HepG2 (cell line): ENCODE measurements at regions not wholly inside any gene's neighbourhood (a gene's known extent, or its start where the extent isn't known, plus 50 kb on each side); places are given as distances from the start of the nearest gene placed in this dataset.

ENCODE experiments used
- CBX5 ChIP-seq: sonication (generic); formaldehyde crosslinking; IDR thresholded peaks from 2 replicates; pipeline ENCODE4 v1.4.0; 2020; ENCODE audit warnings: missing genetic modification reagents, borderline replicate concordance
- DNMT3B ChIP-seq: conservative IDR thresholded peaks from 2 replicates; pipeline ENCODE4 v1.6.1; 2016; ENCODE audit warnings: missing biosample characterization, control low read depth
- EP300 ChIP-seq, 3 experiments: sonication (generic) in 1 of 3; formaldehyde crosslinking in 1 of 3; IDR thresholded peaks; 2 replicates each; pipeline versions ENCODE4 v1.5.1 to v1.6.1; 2011 to 2020; ENCODE audit warnings: low read depth in 2 of 3, low read length in 2 of 3, borderline replicate concordance in 1 of 3, improper control_type of control experiment in 1 of 3, mild to moderate bottlenecking in 1 of 3, missing genetic modification reagents in 1 of 3, moderate library complexity in 1 of 3
- FOSL2 ChIP-seq: sonication (generic); formaldehyde crosslinking; IDR thresholded peaks from 2 replicates; pipeline ENCODE4 v1.4.0; 2020; ENCODE audit warnings: missing genetic modification reagents
- FOXP1 ChIP-seq, 2 experiments: fragments of 450-650 bp in 1 of 2; IDR thresholded peaks; 2 replicates each; pipeline ENCODE4 v1.6.1; 2017 to 2018; ENCODE audit warnings: antibody characterized with exemption in 1 of 2
- SP2 ChIP-seq: sonication (generic); formaldehyde crosslinking; IDR thresholded peaks from 2 replicates; pipeline ENCODE4 v1.5.1; 2020; ENCODE audit warnings: mild to moderate bottlenecking, missing genetic modification reagents
- SUZ12 ChIP-seq: fragments of 150-350 bp; IDR thresholded peaks from 2 replicates; pipeline ENCODE4 v1.6.1; 2014; ENCODE audit warnings: low read depth, low read length
- TAF1 ChIP-seq: sonication (generic); formaldehyde crosslinking; IDR thresholded peaks from 2 replicates; pipeline ENCODE4 v1.4.0; 2020; ENCODE audit warnings: missing genetic modification reagents
- TBP ChIP-seq: sonication (generic); formaldehyde crosslinking; IDR thresholded peaks from 2 replicates; pipeline ENCODE4 v1.5.0; 2020; ENCODE audit warnings: missing genetic modification reagents
- ZSCAN30 ChIP-seq: sonication (generic); formaldehyde crosslinking; IDR thresholded peaks from 2 replicates; pipeline ENCODE4 v1.5.0; 2020; ENCODE audit warnings: mild to moderate bottlenecking, missing genetic modification reagents
- TF ChIP-seq, protein P1 (sequence below), 2 experiments: sonication (generic) in 1 of 2; formaldehyde crosslinking in 1 of 2; IDR thresholded peaks; 2 replicates each; pipeline versions ENCODE4 v1.4.0 to v1.6.1; 2018 to 2020; ENCODE audit warnings: missing genetic modification reagents in 2 of 2, borderline replicate concordance in 1 of 2, low read depth in 1 of 2, mild to moderate bottlenecking in 1 of 2, missing biosample characterization in 1 of 2
- TF ChIP-seq, protein P2 (sequence below): sonication (generic); formaldehyde crosslinking; IDR thresholded peaks from 2 replicates; pipeline ENCODE4 v1.5.0; 2020; ENCODE audit warnings: mild to moderate bottlenecking, missing genetic modification reagents, moderate library complexity
- TF ChIP-seq, protein P3 (sequence below): sonication (generic); formaldehyde crosslinking; IDR thresholded peaks from 2 replicates; pipeline ENCODE4 v1.4.0; 2020; ENCODE audit warnings: missing genetic modification reagents; ENCODE audit errors: not compliant biosample characterization
- TF ChIP-seq, protein P4 (sequence below): sonication (generic); formaldehyde crosslinking; IDR thresholded peaks from 2 replicates; pipeline ENCODE4 v1.4.0; 2020; ENCODE audit warnings: mild to moderate bottlenecking, missing genetic modification reagents

DNA sequence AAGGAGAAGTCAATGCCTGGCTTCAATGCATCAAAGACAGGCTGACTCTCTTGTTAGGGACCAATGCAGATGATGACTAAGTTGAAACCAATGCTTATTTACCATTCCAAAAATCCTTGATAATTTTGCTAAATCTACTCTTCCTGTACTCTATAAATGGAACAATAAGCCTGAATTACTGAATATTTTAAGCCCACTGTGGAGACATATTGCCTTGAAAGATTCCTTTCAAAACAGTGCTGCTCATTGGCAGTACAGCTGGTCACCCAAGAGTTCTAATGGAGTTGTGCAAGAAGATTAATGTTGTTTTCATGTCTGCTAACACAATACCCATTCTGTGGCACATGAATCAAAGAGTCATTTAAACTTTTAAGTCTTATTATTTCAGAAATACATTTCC lies 181.0 kb upstream of the CBLB start:
- no peak for TF ChIP-seq TBP (CRISPR knock-in tag)
- TF ChIP-seq FOXP1 (IDR thresholded peaks at IDR 0.05), result no peak
- no peak for TF ChIP-seq FOXP1 (CRISPR knock-in tag; IDR thresholded peaks at IDR 0.05)
- no peak for TF ChIP-seq EP300 (IDR thresholded peaks at IDR 0.05; ENCODE audit: low read depth in 2 of 2, low read length in 2 of 2)
- no peak for TF ChIP-seq EP300 (CRISPR knock-in tag; IDR thresholded peaks at IDR 0.05; ENCODE audit: borderline replicate concordance)
- TF ChIP-seq, protein P1, sequence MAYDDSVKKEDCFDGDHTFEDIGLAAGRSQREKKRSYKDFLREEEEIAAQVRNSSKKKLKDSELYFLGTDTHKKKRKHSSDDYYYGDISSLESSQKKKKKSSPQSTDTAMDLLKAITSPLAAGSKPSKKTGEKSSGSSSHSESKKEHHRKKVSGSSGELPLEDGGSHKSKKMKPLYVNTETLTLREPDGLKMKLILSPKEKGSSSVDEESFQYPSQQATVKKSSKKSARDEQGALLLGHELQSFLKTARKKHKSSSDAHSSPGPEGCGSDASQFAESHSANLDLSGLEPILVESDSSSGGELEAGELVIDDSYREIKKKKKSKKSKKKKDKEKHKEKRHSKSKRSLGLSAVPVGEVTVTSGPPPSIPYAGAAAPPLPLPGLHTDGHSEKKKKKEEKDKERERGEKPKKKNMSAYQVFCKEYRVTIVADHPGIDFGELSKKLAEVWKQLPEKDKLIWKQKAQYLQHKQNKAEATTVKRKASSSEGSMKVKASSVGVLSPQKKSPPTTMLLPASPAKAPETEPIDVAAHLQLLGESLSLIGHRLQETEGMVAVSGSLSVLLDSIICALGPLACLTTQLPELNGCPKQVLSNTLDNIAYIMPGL (CRISPR knock-in tag; IDR thresholded peaks at IDR 0.05; ENCODE audit: borderline replicate concordance in 1 of 2, low read depth in 1 of 2), result no peak
- no peak for TF ChIP-seq SUZ12
- TF ChIP-seq, protein P2, sequence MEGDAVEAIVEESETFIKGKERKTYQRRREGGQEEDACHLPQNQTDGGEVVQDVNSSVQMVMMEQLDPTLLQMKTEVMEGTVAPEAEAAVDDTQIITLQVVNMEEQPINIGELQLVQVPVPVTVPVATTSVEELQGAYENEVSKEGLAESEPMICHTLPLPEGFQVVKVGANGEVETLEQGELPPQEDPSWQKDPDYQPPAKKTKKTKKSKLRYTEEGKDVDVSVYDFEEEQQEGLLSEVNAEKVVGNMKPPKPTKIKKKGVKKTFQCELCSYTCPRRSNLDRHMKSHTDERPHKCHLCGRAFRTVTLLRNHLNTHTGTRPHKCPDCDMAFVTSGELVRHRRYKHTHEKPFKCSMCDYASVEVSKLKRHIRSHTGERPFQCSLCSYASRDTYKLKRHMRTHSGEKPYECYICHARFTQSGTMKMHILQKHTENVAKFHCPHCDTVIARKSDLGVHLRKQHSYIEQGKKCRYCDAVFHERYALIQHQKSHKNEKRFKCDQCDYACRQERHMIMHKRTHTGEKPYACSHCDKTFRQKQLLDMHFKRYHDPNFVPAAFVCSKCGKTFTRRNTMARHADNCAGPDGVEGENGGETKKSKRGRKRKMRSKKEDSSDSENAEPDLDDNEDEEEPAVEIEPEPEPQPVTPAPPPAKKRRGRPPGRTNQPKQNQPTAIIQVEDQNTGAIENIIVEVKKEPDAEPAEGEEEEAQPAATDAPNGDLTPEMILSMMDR (CRISPR knock-in tag), result no peak
- TF ChIP-seq DNMT3B (CRISPR knock-in tag), result no peak
- TF ChIP-seq, protein P3, sequence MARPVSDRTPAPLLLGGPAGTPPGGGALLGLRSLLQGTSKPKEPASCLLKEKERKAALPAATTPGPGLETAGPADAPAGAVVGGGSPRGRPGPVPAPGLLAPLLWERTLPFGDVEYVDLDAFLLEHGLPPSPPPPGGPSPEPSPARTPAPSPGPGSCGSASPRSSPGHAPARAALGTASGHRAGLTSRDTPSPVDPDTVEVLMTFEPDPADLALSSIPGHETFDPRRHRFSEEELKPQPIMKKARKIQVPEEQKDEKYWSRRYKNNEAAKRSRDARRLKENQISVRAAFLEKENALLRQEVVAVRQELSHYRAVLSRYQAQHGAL, result no peak
- TF ChIP-seq TAF1, result no peak
- no peak for TF ChIP-seq SP2 (CRISPR knock-in tag)
- no peak for TF ChIP-seq CBX5
- TF ChIP-seq, protein P4, sequence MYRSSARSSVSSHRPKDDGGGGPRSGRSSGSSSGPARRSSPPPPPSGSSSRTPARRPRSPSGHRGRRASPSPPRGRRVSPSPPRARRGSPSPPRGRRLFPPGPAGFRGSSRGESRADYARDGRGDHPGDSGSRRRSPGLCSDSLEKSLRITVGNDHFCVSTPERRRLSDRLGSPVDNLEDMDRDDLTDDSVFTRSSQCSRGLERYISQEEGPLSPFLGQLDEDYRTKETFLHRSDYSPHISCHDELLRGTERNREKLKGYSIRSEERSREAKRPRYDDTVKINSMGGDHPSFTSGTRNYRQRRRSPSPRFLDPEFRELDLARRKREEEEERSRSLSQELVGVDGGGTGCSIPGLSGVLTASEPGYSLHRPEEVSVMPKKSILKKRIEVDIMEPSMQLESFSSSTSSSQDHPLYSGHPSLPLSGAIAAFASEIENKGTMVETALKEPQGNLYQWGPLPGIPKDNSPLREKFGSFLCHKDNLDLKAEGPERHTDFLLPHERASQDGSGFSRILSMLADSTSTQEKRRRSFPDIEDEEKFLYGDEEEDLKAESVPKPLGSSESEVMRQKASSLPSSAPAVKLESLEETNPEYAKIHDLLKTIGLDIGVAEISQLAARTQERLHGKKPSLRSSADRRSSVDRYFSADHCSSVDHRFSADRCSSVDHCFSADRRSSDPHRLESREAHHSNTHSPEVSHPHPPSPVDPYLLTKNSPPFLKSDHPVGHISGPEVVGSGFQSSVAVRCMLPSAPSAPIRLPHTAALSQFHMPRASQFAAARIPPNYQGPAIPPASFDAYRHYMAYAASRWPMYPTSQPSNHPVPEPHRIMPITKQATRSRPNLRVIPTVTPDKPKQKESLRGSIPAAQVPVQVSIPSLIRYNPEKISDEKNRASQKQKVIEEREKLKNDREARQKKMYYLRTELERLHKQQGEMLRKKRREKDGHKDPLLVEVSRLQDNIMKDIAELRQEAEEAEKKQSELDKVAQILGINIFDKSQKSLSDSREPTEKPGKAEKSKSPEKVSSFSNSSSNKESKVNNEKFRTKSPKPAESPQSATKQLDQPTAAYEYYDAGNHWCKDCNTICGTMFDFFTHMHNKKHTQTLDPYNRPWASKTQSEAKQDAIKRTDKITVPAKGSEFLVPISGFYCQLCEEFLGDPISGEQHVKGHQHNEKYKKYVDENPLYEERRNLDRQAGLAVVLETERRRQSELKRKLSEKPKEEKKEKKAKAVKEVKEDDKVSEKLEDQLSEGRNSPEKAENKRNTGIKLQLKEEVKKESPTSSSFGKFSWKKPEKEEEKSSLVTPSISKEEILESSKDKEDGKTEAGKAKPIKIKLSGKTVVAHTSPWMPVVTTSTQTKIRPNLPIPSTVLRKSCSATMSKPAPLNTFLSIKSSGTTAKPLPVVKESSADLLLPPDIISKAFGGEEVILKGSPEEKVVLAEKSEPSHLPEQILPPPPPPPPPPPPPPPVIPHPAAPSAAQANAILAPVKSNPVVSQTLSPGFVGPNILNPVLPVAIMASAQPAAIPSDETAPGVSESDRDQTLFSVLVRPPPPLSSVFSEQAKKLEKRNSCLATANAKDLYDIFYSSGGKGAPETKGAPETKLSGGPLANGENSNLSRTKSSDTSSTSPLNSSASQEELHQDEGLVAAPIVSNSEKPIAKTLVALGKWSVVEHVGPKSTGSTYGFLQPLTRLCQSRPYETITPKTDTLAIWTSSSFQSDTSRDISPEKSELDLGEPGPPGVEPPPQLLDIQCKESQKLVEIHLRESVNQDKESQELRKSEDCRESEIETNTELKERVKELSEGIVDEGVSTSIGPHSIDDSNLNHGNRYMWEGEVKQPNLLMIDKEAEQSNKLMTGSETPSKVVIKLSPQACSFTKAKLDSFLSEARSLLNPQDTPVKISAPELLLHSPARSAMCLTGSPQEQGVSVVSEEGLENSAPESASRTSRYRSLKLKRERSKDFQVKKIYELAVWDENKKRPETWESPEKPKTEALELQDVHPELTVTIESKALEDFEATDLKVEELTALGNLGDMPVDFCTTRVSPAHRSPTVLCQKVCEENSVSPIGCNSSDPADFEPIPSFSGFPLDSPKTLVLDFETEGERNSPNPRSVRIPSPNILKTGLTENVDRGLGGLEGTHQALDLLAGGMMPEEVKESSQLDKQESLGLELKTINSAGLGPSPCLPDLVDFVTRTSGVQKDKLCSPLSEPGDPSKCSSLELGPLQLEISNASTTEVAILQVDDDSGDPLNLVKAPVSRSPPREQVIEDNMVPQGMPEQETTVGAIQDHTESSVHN, result no peak
- TF ChIP-seq ZSCAN30, result no peak
- no peak for TF ChIP-seq FOSL2 (CRISPR knock-in tag)
